ENCODE measurements at regions not wholly inside any gene's neighbourhood (a gene's known extent, or its start where the extent isn't known, plus 50 kb on each side); places are given as distances from the start of the nearest gene placed in this dataset.

GRCh38 chr6:140540743-140541142 lies 1166.3 kb upstream of the CITED2 start:
- WGBS, 2 donors: 85 to 91% methylated on average over 1 of the region's 1 CpG
- no peaks in the 10 kb centered on the region for H3K9me3 ChIP-seq
- H3K4me1 ChIP-seq: no peaks in the 10 kb centered on the region
- TF ChIP-seq POLR2A (IDR thresholded peaks at IDR 0.05) (no peak), CTCF (IDR thresholded peaks at IDR 0.05) (no peak)
- no peaks in the 10 kb centered on the region for H3K27me3 ChIP-seq
- no peak overlapping the region for H3K4me3 ChIP-seq
- DNase-seq: no peak
- intact Hi-C loops (cut with DNase I; ENCODE audit: low total_unique reads): no loop called here
- no peak overlapping the region for H3K27ac ChIP-seq
- H3K36me3 ChIP-seq (ENCODE audit: low read depth, missing control alignments): no peaks in the 10 kb centered on the region

GRCh38 chr6:140538926-140539325 lies 1164.5 kb upstream of the CITED2 start:
- TF ChIP-seq POLR2A (IDR thresholded peaks at IDR 0.05) (no peak), CTCF (IDR thresholded peaks at IDR 0.05) (no peak)
- H3K4me1 ChIP-seq: no peaks in the 10 kb centered on the region
- no peak overlapping the region for H3K27ac ChIP-seq
- no peak overlapping the region for H3K4me3 ChIP-seq
- intact Hi-C loops (cut with DNase I; ENCODE audit: low total_unique reads): no loop called here
- no peaks in the 10 kb centered on the region for H3K9me3 ChIP-seq
- DNase-seq: no peak
- H3K27me3 ChIP-seq: no peaks in the 10 kb centered on the region
- H3K36me3 ChIP-seq (ENCODE audit: low read depth, missing control alignments): no peaks in the 10 kb centered on the region

- DNase-seq: peak; percentile 23
- 29 to 32% methylated on average over 8 of the region's 8 CpGs for WGBS, 2 donors
- H3K4me1 ChIP-seq: no peaks in the 10 kb centered on the region
- intact Hi-C loops (cut with DNase I; ENCODE audit: low total_unique reads): no loop called here
- no peaks in the 10 kb centered on the region for H3K9me3 ChIP-seq
- peak overlapping the region in 1 of 2 donors; percentile 51 for H3K27ac ChIP-seq
- no peak for TF ChIP-seq POLR2A (IDR thresholded peaks at IDR 0.05)
- TF ChIP-seq CTCF (IDR thresholded peaks at IDR 0.05): no peak
- no peak overlapping the region for H3K4me3 ChIP-seq
- no peaks in the 10 kb centered on the region for H3K36me3 ChIP-seq (ENCODE audit: low read depth, missing control alignments)
- H3K27me3 ChIP-seq: no peaks in the 10 kb centered on the region
Measured at GRCh38 chr6:140537834-140538705, 1163.6 kb upstream of the CITED2 start.

GRCh38 chr6:140537211-140537610 lies 1162.8 kb upstream of the CITED2 start:
- WGBS, 2 donors: 60 to 70% methylated on average over 3 of the region's 3 CpGs
- no peaks in the 10 kb centered on the region for H3K27me3 ChIP-seq
- no peaks in the 10 kb centered on the region for H3K4me1 ChIP-seq
- intact Hi-C loops (cut with DNase I; ENCODE audit: low total_unique reads): no loop called here
- no peak overlapping the region for H3K4me3 ChIP-seq
- DNase-seq: no peak
- no peaks in the 10 kb centered on the region for H3K9me3 ChIP-seq
- no peaks in the 10 kb centered on the region for H3K36me3 ChIP-seq (ENCODE audit: low read depth, missing control alignments)
- TF ChIP-seq CTCF (IDR thresholded peaks at IDR 0.05) (no peak), POLR2A (IDR thresholded peaks at IDR 0.05) (no peak)
- no peak overlapping the region for H3K27ac ChIP-seq

- Histone ChIP-seq H3K9me3 (no peaks in the 10 kb centered on the region), H3K36me3 (ENCODE audit: low read depth, missing control alignments) (no peaks in the 10 kb centered on the region), H3K27ac (no peak overlapping the region), H3K4me1 (no peaks in the 10 kb centered on the region), H3K4me3 (no peak overlapping the region), H3K27me3 (no peaks in the 10 kb centered on the region)
- WGBS, 2 donors: 100% methylated on average over 1 of the region's 1 CpG
- no peak for TF ChIP-seq POLR2A (IDR thresholded peaks at IDR 0.05)
- no peak for TF ChIP-seq CTCF (IDR thresholded peaks at IDR 0.05)
- DNase-seq: no peak
- intact Hi-C loops (cut with DNase I; ENCODE audit: low total_unique reads): no loop called here
Measured at GRCh38 chr6:140535511-140535910, 1161.1 kb upstream of the CITED2 start.
